Hematopoietic multipotent progenitor cell treated with erythropoietin and hydrocortisone succinate and interleukin-3 and kit ligand, for 4 days (in vitro differentiated cells): ENCODE measurements at regions not wholly inside any gene's neighbourhood (a gene's known extent, or its start where the extent isn't known, plus 50 kb on each side); places are given as distances from the start of the nearest gene placed in this dataset.
"Not testable (repeated sequence)": the region's sequence is repeated elsewhere in the genome, so short reads cannot be mapped to it uniquely, and the experiment has no call there.

Source experiments
- DNase-seq: peaks from one replicate; pipeline ENCODE4 v3.0.0-alpha.2; 2015

GRCh38 chr10:17538941-17539340 is 78.2 kb downstream of the HACD1 start:
- DNase-seq, result no peak

GRCh38 chr10:17537281-17537680 is 79.9 kb downstream of the HACD1 start:
- DNase-seq, result no peak

- no peak for DNase-seq
Observed at GRCh38 chr10:17536221-17536620, 81.0 kb downstream of the HACD1 start.

- no peak for DNase-seq
Observed at GRCh38 chr10:17533731-17534130, 79.3 kb upstream of the ST8SIA6 start.

- peak; percentile 36 for DNase-seq
Observed at GRCh38 chr10:17528306-17528862, 74.0 kb upstream of the ST8SIA6 start.

- DNase-seq, result peak; percentile 59
Observed at GRCh38 chr10:17527514-17528146, 73.2 kb upstream of the ST8SIA6 start.

- DNase-seq, result peak; percentile 64
Observed at GRCh38 chr10:17526571-17526970, 72.2 kb upstream of the ST8SIA6 start.

GRCh38 chr10:17523917-17524316 is 69.5 kb upstream of the ST8SIA6 start:
- no peak for DNase-seq

- no peak for DNase-seq
Observed at GRCh38 chr10:17523246-17523753, 68.9 kb upstream of the ST8SIA6 start.

GRCh38 chr10:17522269-17522668 is 67.9 kb upstream of the ST8SIA6 start:
- DNase-seq, result not testable (repeated sequence)

- DNase-seq, result no peak
Observed at GRCh38 chr10:17519457-17519856, 65.1 kb upstream of the ST8SIA6 start.

- DNase-seq, result no peak
Observed at GRCh38 chr10:17518338-17518737, 63.9 kb upstream of the ST8SIA6 start.

- no peak for DNase-seq
Observed at GRCh38 chr10:17516376-17516775, 62.0 kb upstream of the ST8SIA6 start.

GRCh38 chr10:17512341-17513001 is 58.1 kb upstream of the ST8SIA6 start:
- DNase-seq, result no peak

- peak; percentile 94 for DNase-seq
Observed at GRCh38 chr10:17510242-17510908, 56.0 kb upstream of the ST8SIA6 start.

GRCh38 chr10:17507538-17507937 is 53.1 kb upstream of the ST8SIA6 start:
- DNase-seq, result no peak

GRCh38 chr10:17506856-17507471 is 52.6 kb upstream of the ST8SIA6 start:
- peak; percentile 56 for DNase-seq

GRCh38 chr10:17506390-17506789 is 52.0 kb upstream of the ST8SIA6 start:
- DNase-seq, result peak; percentile 81

GRCh38 chr10:17504547-17505245 is 50.3 kb upstream of the ST8SIA6 start:
- DNase-seq, result no peak
